SU-DHL-6 (cell line): ENCODE measurements at regions not wholly inside any gene's neighbourhood (a gene's known extent, or its start where the extent isn't known, plus 50 kb on each side); places are given as distances from the start of the nearest gene placed in this dataset.

Experiments
- H2AFZ ChIP-seq: fragments of 200-600 bp; sonication (generic); 2 replicates; pipeline ENCODE4 v1.6.1; 2014; ENCODE audit warnings: low read depth, mild to moderate bottlenecking, moderate library complexity, mixed read lengths, antibody characterized with exemption, low read length; ENCODE audit not compliant: severe bottlenecking
- H3F3A ChIP-seq: fragments of 200-600 bp; shearing (Covaris generic); 2 replicates; pipeline ENCODE4 v1.6.0; 2016; ENCODE audit warnings: antibody characterized with exemption, mild to moderate bottlenecking; ENCODE audit not compliant: insufficient read depth
- H3K27ac ChIP-seq: fragments of 200-600 bp; sonication (generic); 2 replicates; pipeline ENCODE4 v1.5.1; 2016; ENCODE audit warnings: low read depth, mild to moderate bottlenecking, low read length, moderate library complexity, mixed read lengths
- H3K27me3 ChIP-seq: fragments of 200-600 bp; sonication (generic), shearing (Covaris generic); 2 replicates; pipeline ENCODE4 v1.6.0; 2014; ENCODE audit warnings: mild to moderate bottlenecking, low read length
- H3K36me3 ChIP-seq: fragments of 200-600 bp; sonication (generic); 2 replicates; pipeline ENCODE4 v1.6.1; 2014; ENCODE audit warnings: mild to moderate bottlenecking, low read length, mixed read lengths
- H3K4me2 ChIP-seq: fragments of 300-600, 200-600 bp; shearing (Covaris generic), sonication (generic); 2 replicates; pipeline ENCODE4 v1.6.0; 2014; ENCODE audit warnings: low read length, low read depth, mild to moderate bottlenecking; ENCODE audit not compliant: poor library complexity, severe bottlenecking
- H3K4me3 ChIP-seq: fragments of 200-600 bp; sonication (generic); 2 replicates; pipeline ENCODE4 v1.5.1; 2014; ENCODE audit warnings: antibody characterized with exemption, low read length, mild to moderate bottlenecking, mixed read lengths; ENCODE audit not compliant: insufficient read depth, poor library complexity, severe bottlenecking
- H3K79me2 ChIP-seq: fragments of 200-600 bp; sonication (generic); 2 replicates; pipeline ENCODE4 v1.6.1; 2014; ENCODE audit warnings: mild to moderate bottlenecking, low read length, moderate library complexity; ENCODE audit not compliant: insufficient read depth
- H3K9ac ChIP-seq: fragments of 200-600 bp; sonication (generic); 2 replicates; pipeline ENCODE4 v1.7.0; 2014; ENCODE audit warnings: mild to moderate bottlenecking, low read length
- H3K9me2 ChIP-seq: fragments of 200-600 bp; sonication (generic); replicated peaks from 2 replicates; pipeline ENCODE4 v1.6.1; 2014; ENCODE audit warnings: low read length; ENCODE audit not compliant: insufficient read depth
- H3K9me3 ChIP-seq: fragments of 200-600 bp; sonication (generic); 2 replicates; pipeline ENCODE4 v1.6.1; 2014; ENCODE audit warnings: low read length, mixed read lengths; ENCODE audit not compliant: insufficient read depth
- H4K20me1 ChIP-seq: fragments of 200-600 bp; sonication (generic); 2 replicates; pipeline ENCODE4 v1.6.1; 2014; ENCODE audit warnings: low read depth, mild to moderate bottlenecking, antibody characterized with exemption, low read length, moderate library complexity, mixed read lengths
- EZH2phosphoT487 ChIP-seq: fragments of 200-600 bp; sonication (generic), shearing (Covaris generic); conservative IDR thresholded peaks from 2 replicates; pipeline ENCODE4 v1.6.1; 2018; ENCODE audit warnings: mild to moderate bottlenecking, antibody characterized with exemption, low read length, moderate library complexity, mixed read lengths
- TF ChIP-seq, protein P1 (sequence below): fragments of 200-600 bp; sonication (generic); IDR thresholded peaks from one replicate; pipeline ENCODE4 v1.5.1; 2017; ENCODE audit warnings: antibody characterized with exemption, mild to moderate bottlenecking, low read length, moderate library complexity; ENCODE audit not compliant: insufficient read depth, poor library complexity, severe bottlenecking

DNA sequence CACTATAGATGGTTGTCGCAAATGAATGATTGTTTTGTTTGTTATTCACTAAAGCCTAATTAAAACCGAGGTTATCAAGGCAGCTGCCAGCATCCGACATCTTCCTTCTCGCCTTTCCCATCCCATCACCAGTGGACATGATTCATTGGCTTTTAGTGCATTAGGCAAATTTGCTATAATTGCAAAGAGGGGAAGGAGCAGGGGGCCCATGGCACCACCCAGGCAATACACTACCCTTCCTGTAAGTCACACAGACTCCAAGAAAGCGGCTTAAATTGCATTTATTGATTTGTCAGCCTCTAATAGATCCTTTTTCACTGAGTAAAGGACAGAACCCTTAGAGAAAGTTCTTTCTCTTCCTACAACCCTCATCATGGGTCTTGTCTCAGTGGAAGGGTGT lies 169.2 kb upstream of the NCAM1 start:
- Histone ChIP-seq H2AFZ (no peak overlapping the region), H3F3A (no peaks in the 10 kb centered on the region), H3K9me3 (no peaks in the 10 kb centered on the region), H3K4me3 (no peak overlapping the region), H3K79me2 (no peaks in the 10 kb centered on the region), H3K36me3 (no peaks in the 10 kb centered on the region), H3K27ac (no peak overlapping the region), H3K9me2 (no peaks in the 10 kb centered on the region), H4K20me1 (no peaks in the 10 kb centered on the region), H3K4me2 (no peak overlapping the region), H3K27me3 (no peaks in the 10 kb centered on the region), H3K9ac (no peak overlapping the region)
- TF ChIP-seq EZH2phosphoT487 = no peak
- TF ChIP-seq, protein P1, sequence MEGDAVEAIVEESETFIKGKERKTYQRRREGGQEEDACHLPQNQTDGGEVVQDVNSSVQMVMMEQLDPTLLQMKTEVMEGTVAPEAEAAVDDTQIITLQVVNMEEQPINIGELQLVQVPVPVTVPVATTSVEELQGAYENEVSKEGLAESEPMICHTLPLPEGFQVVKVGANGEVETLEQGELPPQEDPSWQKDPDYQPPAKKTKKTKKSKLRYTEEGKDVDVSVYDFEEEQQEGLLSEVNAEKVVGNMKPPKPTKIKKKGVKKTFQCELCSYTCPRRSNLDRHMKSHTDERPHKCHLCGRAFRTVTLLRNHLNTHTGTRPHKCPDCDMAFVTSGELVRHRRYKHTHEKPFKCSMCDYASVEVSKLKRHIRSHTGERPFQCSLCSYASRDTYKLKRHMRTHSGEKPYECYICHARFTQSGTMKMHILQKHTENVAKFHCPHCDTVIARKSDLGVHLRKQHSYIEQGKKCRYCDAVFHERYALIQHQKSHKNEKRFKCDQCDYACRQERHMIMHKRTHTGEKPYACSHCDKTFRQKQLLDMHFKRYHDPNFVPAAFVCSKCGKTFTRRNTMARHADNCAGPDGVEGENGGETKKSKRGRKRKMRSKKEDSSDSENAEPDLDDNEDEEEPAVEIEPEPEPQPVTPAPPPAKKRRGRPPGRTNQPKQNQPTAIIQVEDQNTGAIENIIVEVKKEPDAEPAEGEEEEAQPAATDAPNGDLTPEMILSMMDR = no peak

DNA sequence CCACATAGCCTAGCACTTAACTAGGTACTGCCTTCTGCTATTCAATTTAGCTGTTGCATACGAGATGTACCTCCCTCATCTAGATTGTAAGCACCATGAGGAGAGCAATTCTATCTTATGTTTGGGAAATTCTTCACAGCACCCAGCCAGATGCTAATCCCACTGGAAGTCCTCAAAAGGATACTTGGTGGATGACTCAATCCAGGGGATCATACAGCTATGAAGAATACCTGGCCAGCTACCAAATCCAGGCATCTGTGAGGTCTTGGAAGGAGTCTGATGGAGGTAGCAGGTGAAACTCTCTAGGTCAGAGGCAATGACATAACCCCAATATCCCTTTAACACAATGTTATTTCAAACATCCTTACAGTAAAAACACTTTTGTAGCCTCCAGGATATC lies 167.8 kb upstream of the NCAM1 start:
- no peak overlapping the region for H3K9ac ChIP-seq
- no peak overlapping the region for H2AFZ ChIP-seq
- H3K79me2 ChIP-seq = no peaks in the 10 kb centered on the region
- H3K4me3 ChIP-seq = no peak overlapping the region
- H3F3A ChIP-seq = no peaks in the 10 kb centered on the region
- H3K27ac ChIP-seq = no peak overlapping the region
- H3K4me2 ChIP-seq = no peak overlapping the region
- no peaks in the 10 kb centered on the region for H4K20me1 ChIP-seq
- H3K27me3 ChIP-seq = no peaks in the 10 kb centered on the region
- H3K9me3 ChIP-seq = no peaks in the 10 kb centered on the region
- no peaks in the 10 kb centered on the region for H3K9me2 ChIP-seq
- H3K36me3 ChIP-seq = no peaks in the 10 kb centered on the region
- TF ChIP-seq, protein P1 = no peak
- TF ChIP-seq EZH2phosphoT487 = no peak

DNA sequence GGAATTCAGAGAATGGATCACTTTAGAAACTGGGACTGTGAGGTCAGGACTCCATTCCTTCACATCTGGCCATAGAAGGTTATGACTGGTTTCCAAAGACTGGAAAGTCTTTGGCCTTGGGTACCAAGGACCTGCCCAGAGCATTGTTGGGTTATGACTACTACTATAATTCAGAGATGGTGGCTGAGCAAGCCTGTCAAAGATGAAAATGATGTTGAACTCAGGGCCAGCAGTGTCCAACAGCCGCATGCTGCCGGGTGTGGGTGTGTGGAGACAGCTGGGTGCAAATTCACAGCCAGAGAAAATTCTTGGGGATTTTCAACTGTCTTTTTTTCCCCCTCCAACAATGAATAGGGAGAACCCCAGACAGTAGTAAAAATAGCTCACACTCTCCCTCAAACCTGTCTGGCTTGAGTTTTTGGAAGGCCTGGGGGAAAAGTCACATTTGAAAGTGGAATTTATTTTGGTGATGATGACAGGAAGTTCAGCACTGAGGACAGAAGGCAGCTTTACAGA lies 166.8 kb upstream of the NCAM1 start:
- H3K4me3 ChIP-seq = no peak overlapping the region
- no peak for TF ChIP-seq EZH2phosphoT487
- TF ChIP-seq, protein P1 = no peak
- H3K36me3 ChIP-seq = no peaks in the 10 kb centered on the region
- H3K9ac ChIP-seq = no peak overlapping the region
- H3K9me3 ChIP-seq = no peaks in the 10 kb centered on the region
- H4K20me1 ChIP-seq = no peaks in the 10 kb centered on the region
- H3F3A ChIP-seq = no peaks in the 10 kb centered on the region
- H3K9me2 ChIP-seq = no peaks in the 10 kb centered on the region
- no peak overlapping the region for H3K4me2 ChIP-seq
- no peaks in the 10 kb centered on the region for H3K79me2 ChIP-seq
- H2AFZ ChIP-seq = no peak overlapping the region
- no peak overlapping the region for H3K27ac ChIP-seq
- no peaks in the 10 kb centered on the region for H3K27me3 ChIP-seq
